ENCODE measurements at regions not wholly inside any gene's neighbourhood (a gene's known extent, or its start where the extent isn't known, plus 50 kb on each side); places are given as distances from the start of the nearest gene placed in this dataset.

DNA sequence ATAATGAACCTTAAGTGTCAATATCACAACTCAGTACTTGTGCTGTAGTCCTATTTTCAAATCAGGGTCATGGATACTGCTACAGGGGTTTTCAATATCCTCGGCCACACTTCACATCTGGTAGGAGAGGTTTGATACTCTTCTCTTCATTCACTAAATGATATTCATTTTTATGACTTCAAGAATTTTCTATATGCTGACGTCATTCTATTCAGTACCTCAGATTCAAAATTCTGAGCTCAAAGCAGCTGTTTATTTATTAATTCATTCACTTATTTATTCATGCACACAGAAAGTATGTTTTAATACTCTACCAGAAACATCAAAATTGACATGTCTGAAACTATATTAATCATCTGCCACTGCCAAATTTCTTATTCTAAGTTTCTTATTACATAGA, 866.9 kb upstream of the LRRTM1 start:
- ATAC-seq (no peak), DNase-seq (no peak)
- Mint-ChIP-seq H3K9me3 (ENCODE audit: low read depth) (peaks cover 9% of the 10 kb centered on the region), H3K36me3 (no peaks in the 10 kb centered on the region), H3K27me3 (no peaks in the 10 kb centered on the region), H3K27ac (no peak overlapping the region), H3K4me3 (no peak overlapping the region), H3K4me1 (no peaks in the 10 kb centered on the region)
- CTCF ChIA-PET: no interaction called here

DNA sequence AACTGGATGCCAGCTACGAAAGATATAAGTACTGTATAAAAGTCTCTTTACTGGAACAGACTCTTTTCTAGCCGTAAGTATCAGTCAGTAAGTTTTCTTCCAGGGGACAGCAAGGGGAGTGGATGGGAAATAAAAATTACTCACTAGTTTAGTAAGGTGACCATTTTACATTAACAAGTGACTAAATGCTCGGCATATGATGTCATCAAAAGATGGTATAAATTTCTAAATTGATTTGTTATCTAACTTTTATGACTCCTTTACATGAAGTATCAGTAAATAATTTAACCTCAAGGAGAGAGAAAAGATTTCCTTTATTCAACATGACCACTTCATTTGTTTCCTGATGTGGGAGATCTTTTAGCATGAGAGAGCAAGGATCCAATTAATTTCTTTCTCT, 859.0 kb upstream of the LRRTM1 start:
- no peak overlapping the region for H3K27ac Mint-ChIP-seq
- H3K9me3 Mint-ChIP-seq (ENCODE audit: low read depth): peaks cover under 1% of the 10 kb centered on the region
- no peaks in the 10 kb centered on the region for H3K27me3 Mint-ChIP-seq
- CTCF ChIA-PET: no interaction called here
- H3K4me1 Mint-ChIP-seq: no peaks in the 10 kb centered on the region
- DNase-seq (no peak), ATAC-seq (no peak)
- no peaks in the 10 kb centered on the region for H3K36me3 Mint-ChIP-seq
- no peak overlapping the region for H3K4me3 Mint-ChIP-seq

DNA sequence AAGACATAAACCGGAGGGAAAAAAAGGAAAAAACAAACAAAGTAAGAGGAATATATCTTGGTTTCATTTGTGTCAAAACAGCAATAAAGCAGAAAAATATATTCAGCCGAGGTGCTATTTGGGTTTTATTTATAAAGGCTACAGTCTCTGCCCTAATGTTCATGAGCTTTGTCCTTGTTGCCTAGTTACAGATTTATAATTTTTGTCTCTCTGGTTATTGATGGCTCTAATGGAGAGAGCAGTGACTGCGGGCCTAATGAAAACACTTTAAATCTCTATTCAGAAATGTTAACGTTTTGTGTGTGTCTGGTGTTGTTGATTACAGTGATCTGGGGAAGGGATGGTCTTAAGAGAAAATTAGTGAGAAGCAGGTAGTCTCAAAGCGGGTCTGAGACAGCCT, 854.0 kb upstream of the LRRTM1 start:
- no peaks in the 10 kb centered on the region for H3K4me1 Mint-ChIP-seq
- no peak overlapping the region for H3K27ac Mint-ChIP-seq
- H3K9me3 Mint-ChIP-seq (ENCODE audit: low read depth): peaks cover 8% of the 10 kb centered on the region
- CTCF ChIA-PET: no interaction called here
- no peak for DNase-seq
- no peak for ATAC-seq
- no peaks in the 10 kb centered on the region for H3K27me3 Mint-ChIP-seq
- no peaks in the 10 kb centered on the region for H3K36me3 Mint-ChIP-seq
- no peak overlapping the region for H3K4me3 Mint-ChIP-seq

DNA sequence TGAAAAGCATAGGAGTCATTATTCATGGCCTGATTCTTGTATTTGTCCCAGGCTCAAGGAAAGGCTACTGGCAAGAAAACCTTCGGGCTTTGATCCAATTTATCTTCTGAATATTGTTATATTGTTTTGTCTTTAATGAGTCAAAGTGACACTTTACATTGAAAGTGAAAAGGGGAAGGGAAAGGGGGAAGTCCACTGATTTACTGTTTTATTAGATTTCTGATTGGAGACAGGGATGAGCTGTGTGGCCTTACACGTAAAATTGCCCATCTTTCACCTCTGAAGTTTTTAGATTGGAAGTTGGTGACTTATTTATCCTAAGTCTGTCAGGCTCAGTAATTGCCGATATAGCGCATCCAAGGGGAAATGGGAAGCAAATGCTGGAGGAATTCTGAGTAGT, 843.8 kb upstream of the LRRTM1 start:
- ATAC-seq (no peak), DNase-seq (no peak)
- H3K27me3 Mint-ChIP-seq: no peaks in the 10 kb centered on the region
- H3K4me1 Mint-ChIP-seq: no peaks in the 10 kb centered on the region
- no peak overlapping the region for H3K4me3 Mint-ChIP-seq
- no peaks in the 10 kb centered on the region for H3K36me3 Mint-ChIP-seq
- no peak overlapping the region for H3K27ac Mint-ChIP-seq
- H3K9me3 Mint-ChIP-seq (ENCODE audit: low read depth): peaks cover 8% of the 10 kb centered on the region
- CTCF ChIA-PET: no interaction called here

DNA sequence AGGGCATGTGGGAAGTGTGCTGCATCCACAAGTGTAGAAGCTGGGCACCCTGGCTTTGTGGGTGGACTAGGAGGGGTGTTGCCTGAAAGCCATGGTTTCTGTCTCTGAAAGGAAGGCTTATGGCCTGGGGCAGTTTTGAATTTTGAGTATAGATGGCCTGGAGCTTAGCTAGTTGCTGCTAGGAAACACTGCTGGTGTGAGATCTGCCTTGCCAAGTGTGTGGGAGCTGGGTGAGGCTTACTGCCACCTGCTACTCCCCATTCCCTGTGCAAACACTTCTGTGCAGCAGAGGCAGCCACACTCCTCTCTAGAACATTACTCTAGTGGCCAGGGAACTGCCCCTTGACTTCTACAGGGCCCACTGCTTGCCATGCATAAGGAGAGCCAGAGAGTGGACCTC, 831.7 kb upstream of the LRRTM1 start:
- peaks cover 2% of the 10 kb centered on the region for H3K9me3 Mint-ChIP-seq (ENCODE audit: low read depth)
- no peaks in the 10 kb centered on the region for H3K27me3 Mint-ChIP-seq
- ATAC-seq (no peak), DNase-seq (no peak)
- no peak overlapping the region for H3K27ac Mint-ChIP-seq
- CTCF ChIA-PET: no interaction called here
- no peak overlapping the region for H3K4me3 Mint-ChIP-seq
- no peaks in the 10 kb centered on the region for H3K4me1 Mint-ChIP-seq
- H3K36me3 Mint-ChIP-seq: no peaks in the 10 kb centered on the region

DNA sequence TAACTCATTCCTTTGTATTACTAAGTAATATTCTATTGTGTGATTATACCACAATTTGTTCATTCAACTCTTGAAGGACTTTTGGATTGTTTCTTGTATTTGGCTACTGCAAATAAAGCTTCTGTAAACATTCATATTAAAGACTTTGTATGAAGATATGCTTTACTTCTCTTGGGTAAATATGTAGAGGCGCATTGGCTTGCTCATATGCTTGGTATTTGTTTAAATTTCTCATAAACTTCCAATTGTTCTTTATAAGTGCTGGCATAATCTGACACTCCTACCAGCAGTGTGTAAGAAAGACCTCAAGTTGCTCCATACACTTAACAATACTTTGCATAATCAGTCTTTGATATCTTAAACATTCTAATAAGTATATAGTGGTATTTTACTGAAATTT, 792.8 kb upstream of the LRRTM1 start:
- Mint-ChIP-seq H3K4me1 (no peaks in the 10 kb centered on the region), H3K4me3 (no peak overlapping the region), H3K27me3 (no peaks in the 10 kb centered on the region), H3K9me3 (ENCODE audit: low read depth) (peaks cover 3% of the 10 kb centered on the region), H3K36me3 (no peaks in the 10 kb centered on the region), H3K27ac (no peak overlapping the region)
- CTCF ChIA-PET: no interaction called here
- DNase-seq: no peak
- no peak for ATAC-seq

DNA sequence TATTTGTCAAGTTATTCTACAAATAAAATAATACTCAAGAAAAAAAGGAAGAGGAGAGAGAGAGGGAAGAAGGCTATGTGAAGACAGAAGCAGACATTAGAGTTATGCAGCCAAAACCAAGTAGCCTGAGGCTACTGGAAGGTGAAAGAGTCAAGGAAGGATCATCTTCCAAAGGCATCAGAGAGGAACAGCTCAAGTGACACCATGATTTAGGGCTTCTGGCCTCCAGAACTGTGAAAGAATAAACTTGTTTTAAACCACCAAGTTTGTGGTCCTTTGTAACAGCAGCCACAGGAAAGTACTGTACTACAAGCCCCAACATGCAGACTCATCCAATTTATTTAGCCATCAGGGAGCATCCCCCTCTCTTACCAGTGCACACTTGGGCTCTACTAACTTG, 788.5 kb upstream of the LRRTM1 start:
- H3K4me3 Mint-ChIP-seq: no peak overlapping the region
- no peak for ATAC-seq

DNA sequence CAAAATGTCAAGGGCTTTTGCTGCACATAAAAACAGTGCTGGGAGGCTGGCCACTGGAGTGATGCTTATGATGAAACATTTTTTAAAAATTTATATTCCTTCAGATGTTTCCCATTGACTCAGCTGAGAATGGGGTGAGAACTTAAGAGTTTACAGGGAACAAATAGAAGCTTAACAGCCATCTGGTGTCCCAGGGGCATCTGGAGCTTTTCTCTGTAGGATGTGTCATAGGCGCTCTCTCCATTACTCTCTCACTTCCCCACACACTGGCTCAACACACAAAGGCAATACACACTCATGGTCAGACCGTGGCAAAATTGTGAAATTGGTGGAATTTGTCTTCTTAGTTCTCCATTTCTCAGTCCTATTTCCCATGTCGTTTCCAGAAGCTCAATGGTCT, 783.1 kb upstream of the LRRTM1 start:
- CTCF ChIA-PET: no interaction called here
- H3K36me3 Mint-ChIP-seq: no peaks in the 10 kb centered on the region
- no peaks in the 10 kb centered on the region for H3K4me1 Mint-ChIP-seq
- H3K9me3 Mint-ChIP-seq (ENCODE audit: low read depth): peaks cover 10% of the 10 kb centered on the region
- DNase-seq (no peak), ATAC-seq (no peak)
- H3K27ac Mint-ChIP-seq: no peak overlapping the region
- no peak overlapping the region for H3K4me3 Mint-ChIP-seq
- no peaks in the 10 kb centered on the region for H3K27me3 Mint-ChIP-seq

More for the DNA sequence above, 788.5 kb upstream of the LRRTM1 start:
- CTCF ChIA-PET: interaction anchor here (0.6 kb wide), 1 partner anchor 1823 kb away, joined by 3 read pairs; no protein-coding TSS in a partner anchor
- Mint-ChIP-seq H3K27ac (no peak overlapping the region), H3K36me3 (no peaks in the 10 kb centered on the region), H3K9me3 (ENCODE audit: low read depth) (peaks cover 10% of the 10 kb centered on the region), H3K27me3 (no peaks in the 10 kb centered on the region), H3K4me1 (no peaks in the 10 kb centered on the region)
- no peak for DNase-seq

DNA sequence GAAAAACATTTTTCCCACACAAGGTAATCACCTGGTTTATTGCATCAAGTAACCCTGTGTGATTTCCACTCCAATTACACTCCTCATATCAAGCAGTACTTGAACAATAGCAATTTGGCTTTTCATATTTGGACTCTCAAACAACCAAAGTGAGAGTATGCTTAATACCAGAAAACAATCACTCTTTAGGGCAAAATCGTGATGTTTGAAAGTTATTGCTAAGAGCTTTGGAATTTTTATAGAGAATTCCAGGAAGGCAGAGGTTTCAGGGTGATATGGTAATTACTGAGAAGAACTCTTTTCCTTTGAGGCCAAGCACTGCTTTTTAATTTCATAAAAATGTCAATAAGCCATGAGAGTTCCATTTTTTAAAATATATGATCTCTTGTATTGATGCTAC, 779.5 kb upstream of the LRRTM1 start:
- Mint-ChIP-seq H3K4me3 (no peak overlapping the region), H3K9me3 (ENCODE audit: low read depth) (peaks cover 12% of the 10 kb centered on the region), H3K4me1 (no peaks in the 10 kb centered on the region), H3K27ac (no peak overlapping the region), H3K36me3 (no peaks in the 10 kb centered on the region), H3K27me3 (no peaks in the 10 kb centered on the region)
- DNase-seq (no peak), ATAC-seq (no peak)
- CTCF ChIA-PET: no interaction called here

DNA sequence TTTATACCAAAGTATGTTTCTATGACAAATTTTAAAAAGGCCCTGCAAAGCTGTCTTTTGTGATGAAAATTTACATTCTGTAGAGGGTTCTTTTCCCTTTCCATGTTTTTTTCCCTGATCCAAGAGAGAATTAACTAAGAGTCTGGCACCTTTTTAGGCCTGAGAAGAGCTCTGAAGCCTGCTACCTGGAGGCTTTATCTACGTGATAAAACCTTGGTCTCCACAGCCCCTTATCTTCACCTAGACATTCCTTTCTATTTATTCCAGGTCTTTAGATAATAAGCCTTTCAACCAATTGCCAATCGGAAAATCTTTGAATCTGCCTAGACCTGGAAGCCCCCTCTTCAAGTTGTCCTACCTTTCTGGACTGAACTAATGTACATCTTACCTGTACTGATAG, 774.1 kb upstream of the LRRTM1 start:
- H3K4me3 Mint-ChIP-seq: no peak overlapping the region
- H3K4me1 Mint-ChIP-seq: no peaks in the 10 kb centered on the region
- H3K9me3 Mint-ChIP-seq (ENCODE audit: low read depth): peaks cover 17% of the 10 kb centered on the region
- no peaks in the 10 kb centered on the region for H3K27me3 Mint-ChIP-seq
- CTCF ChIA-PET: no interaction called here
- no peak overlapping the region for H3K27ac Mint-ChIP-seq
- no peaks in the 10 kb centered on the region for H3K36me3 Mint-ChIP-seq
- no peak for ATAC-seq
- DNase-seq: no peak

DNA sequence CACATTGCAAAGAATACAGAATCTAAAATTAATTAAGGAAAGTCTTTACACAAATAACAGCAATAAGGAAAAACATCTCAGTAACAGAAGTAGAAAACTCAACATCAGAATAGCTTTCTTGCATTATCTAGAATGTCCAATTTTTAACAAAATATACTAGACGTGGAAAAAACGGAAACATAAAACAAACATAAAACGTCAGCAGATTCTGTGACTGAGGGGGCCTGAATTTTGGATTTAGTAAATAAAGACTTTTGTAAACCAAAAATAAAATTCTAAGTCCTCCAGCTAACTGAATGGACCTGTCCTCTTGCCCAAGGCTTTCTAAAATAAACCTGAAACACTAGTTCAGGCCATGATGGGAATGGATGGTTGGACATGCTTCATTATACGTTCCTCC, 773.5 kb upstream of the LRRTM1 start:
- no peaks in the 10 kb centered on the region for H3K4me1 Mint-ChIP-seq
- H3K4me3 Mint-ChIP-seq: no peak overlapping the region
- CTCF ChIA-PET: no interaction called here
- DNase-seq: no peak
- no peaks in the 10 kb centered on the region for H3K27me3 Mint-ChIP-seq
- no peak overlapping the region for H3K27ac Mint-ChIP-seq
- peaks cover 17% of the 10 kb centered on the region for H3K9me3 Mint-ChIP-seq (ENCODE audit: low read depth)
- no peaks in the 10 kb centered on the region for H3K36me3 Mint-ChIP-seq
- ATAC-seq: no peak

DNA sequence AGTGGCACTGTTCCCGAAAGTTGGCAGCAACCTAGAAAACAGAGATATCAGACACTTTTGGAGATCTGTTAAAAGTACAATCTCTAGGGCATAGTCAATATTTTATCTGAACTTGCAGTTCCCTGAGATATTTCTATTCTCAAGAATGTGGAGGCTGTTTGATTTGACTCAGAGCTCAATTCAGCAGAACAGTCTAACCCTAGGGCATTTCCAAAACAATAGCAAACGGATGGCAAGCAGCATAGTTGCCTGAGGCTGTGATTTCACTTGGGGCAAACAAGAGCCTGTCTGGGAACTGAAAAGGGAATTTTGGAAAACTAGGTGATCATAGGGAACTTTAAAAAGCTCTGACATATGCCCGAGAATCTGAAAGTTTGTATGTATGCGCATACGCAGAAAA, 772.8 kb upstream of the LRRTM1 start:
- Mint-ChIP-seq H3K27me3 (no peaks in the 10 kb centered on the region), H3K9me3 (ENCODE audit: low read depth) (peaks cover 17% of the 10 kb centered on the region), H3K4me1 (no peaks in the 10 kb centered on the region), H3K4me3 (no peak overlapping the region), H3K36me3 (no peaks in the 10 kb centered on the region), H3K27ac (no peak overlapping the region)
- CTCF ChIA-PET: no interaction called here
- ATAC-seq (no peak), DNase-seq (no peak)

DNA sequence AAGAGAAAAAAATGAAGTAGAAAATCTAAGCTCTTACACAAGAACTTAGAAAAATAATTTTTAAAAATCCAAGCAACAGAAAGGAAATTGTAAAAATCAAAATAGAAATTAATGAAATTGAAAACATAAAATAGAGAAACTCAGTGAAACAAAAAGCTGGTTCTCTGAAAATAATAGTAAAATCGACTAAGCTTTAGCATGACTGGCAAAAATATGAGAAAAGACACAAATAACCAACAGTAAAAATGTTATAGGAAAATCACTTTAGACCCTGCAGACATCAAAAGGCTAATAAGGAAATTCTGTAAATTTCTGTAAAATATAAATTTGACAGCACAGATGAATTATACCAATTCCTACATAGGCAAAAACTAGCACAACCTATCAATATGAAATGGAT, 768.9 kb upstream of the LRRTM1 start:
- no peaks in the 10 kb centered on the region for H3K4me1 Mint-ChIP-seq
- H3K36me3 Mint-ChIP-seq: no peaks in the 10 kb centered on the region
- no peak overlapping the region for H3K4me3 Mint-ChIP-seq
- CTCF ChIA-PET: no interaction called here
- H3K9me3 Mint-ChIP-seq (ENCODE audit: low read depth): peaks cover 10% of the 10 kb centered on the region
- no peaks in the 10 kb centered on the region for H3K27me3 Mint-ChIP-seq
- ATAC-seq: no peak
- no peak overlapping the region for H3K27ac Mint-ChIP-seq
- no peak for DNase-seq

DNA sequence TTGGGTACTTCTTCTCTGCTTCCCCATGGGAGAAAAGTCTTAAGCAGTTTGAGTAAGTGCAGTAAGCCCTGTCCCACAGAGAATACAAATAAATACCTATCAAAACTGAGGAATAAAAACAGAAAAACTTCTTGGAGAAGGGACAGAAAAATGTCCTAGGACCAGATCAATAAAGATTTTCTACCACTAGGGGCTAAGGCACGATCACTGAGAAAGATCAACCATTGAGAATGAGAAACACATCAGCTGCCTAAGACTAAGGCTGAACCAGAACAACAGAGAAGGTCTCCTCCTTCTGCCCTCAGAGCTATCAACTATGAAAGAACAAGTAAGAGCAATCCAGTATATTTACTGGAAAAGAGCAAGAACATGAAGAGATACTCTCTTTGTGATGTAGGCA, 763.6 kb upstream of the LRRTM1 start:
- ATAC-seq (no peak), DNase-seq (no peak)
- Mint-ChIP-seq H3K4me3 (no peak overlapping the region), H3K36me3 (no peaks in the 10 kb centered on the region), H3K9me3 (ENCODE audit: low read depth) (peaks cover 4% of the 10 kb centered on the region), H3K27me3 (no peaks in the 10 kb centered on the region), H3K27ac (no peak overlapping the region), H3K4me1 (no peaks in the 10 kb centered on the region)
- CTCF ChIA-PET: no interaction called here

DNA sequence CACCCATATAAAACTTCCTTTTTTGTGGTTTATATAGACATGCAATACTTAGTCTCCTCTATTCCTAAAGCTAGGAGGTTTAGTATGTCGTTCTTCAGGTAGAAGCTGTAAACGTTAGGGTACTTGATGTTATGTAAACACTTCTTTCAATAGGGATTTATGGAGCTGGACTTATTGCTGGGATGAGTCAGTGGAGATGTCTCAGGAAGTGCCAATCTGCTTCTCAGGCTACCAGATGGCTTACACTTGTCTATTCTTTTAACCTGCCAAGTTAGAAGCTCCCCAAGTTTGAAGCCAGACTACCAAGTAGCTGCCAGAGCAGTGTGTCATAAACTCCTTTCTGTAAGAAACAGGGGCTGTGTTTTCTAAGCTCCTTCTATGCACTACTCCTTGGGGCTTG, 756.5 kb upstream of the LRRTM1 start:
- H3K27ac Mint-ChIP-seq: no peak overlapping the region
- ATAC-seq: no peak
- DNase-seq: no peak
- H3K4me1 Mint-ChIP-seq: no peaks in the 10 kb centered on the region
- H3K4me3 Mint-ChIP-seq: no peak overlapping the region
- CTCF ChIA-PET: no interaction called here
- no peaks in the 10 kb centered on the region for H3K36me3 Mint-ChIP-seq
- H3K27me3 Mint-ChIP-seq: no peaks in the 10 kb centered on the region
- peaks cover 14% of the 10 kb centered on the region for H3K9me3 Mint-ChIP-seq (ENCODE audit: low read depth)

Measured in activated CD8-positive, alpha-beta memory T cell treated with anti-CD3 and anti-CD28 coated beads, Interleukin-2, amount 10 ng/mL, durations not matched to agents 7 days and 5 days (primary cell).